K562 (cell line): ENCODE measurements at regions not wholly inside any gene's neighbourhood (a gene's known extent, or its start where the extent isn't known, plus 50 kb on each side); places are given as distances from the start of the nearest gene placed in this dataset.

Experiments
- ARID3B ChIP-seq: fragments of 250-450 bp; sonication (Bioruptor Pico); IDR thresholded peaks from 2 replicates; pipeline ENCODE4 v1.4.0; 2020; ENCODE audit warnings: borderline replicate concordance
- EWSR1 ChIP-seq: fragments of 450-650 bp; IDR thresholded peaks from 2 replicates; pipeline ENCODE4 v1.6.1; 2018; ENCODE audit warnings: borderline replicate concordance, mild to moderate bottlenecking, low read depth, moderate library complexity; ENCODE audit not compliant: partially characterized antibody
- HMBOX1 ChIP-seq: sonication (generic); IDR thresholded peaks from 2 replicates; pipeline ENCODE4 v1.6.1; 2016
- HOXB6 ChIP-seq: fragments of 250-450 bp; sonication (Bioruptor Pico); IDR thresholded peaks from 2 replicates; pipeline ENCODE4 v1.5.1; 2022; ENCODE audit warnings: mild to moderate bottlenecking, borderline replicate concordance
- IRF9 ChIP-seq: fragments of 450-650 bp; IDR thresholded peaks from 2 replicates; pipeline ENCODE4 v1.6.1; 2016; ENCODE audit warnings: missing biosample characterization, missing genetic modification characterization
- L3MBTL2 ChIP-seq: fragments of 450-650 bp; IDR thresholded peaks from 2 replicates; pipeline ENCODE4 v1.6.1; 2016; ENCODE audit warnings: mild to moderate bottlenecking, moderate library complexity
- MED1 ChIP-seq: sonication (generic); formaldehyde crosslinking; IDR thresholded peaks from 2 replicates; pipeline ENCODE4 v1.8.1; 2023; ENCODE audit warnings: missing genetic modification reagents, borderline replicate concordance
- MTA2 ChIP-seq: fragments of 450-650 bp; IDR thresholded peaks from 2 replicates; pipeline ENCODE4 v1.6.1; 2016; ENCODE audit warnings: low read depth
- MYC ChIP-seq, 2 experiments: fragments of 250-450 bp in 1 of 2; sonication (Bioruptor Pico) in 1 of 2; IDR thresholded peaks; 2 replicates each; pipeline versions ENCODE4 v1.5.1 to v1.6.1; 2012 to 2021; ENCODE audit warnings: low read depth in 2 of 2, borderline replicate concordance in 1 of 2, improper control_type of control experiment in 1 of 2, low read length in 1 of 2, mild to moderate bottlenecking in 1 of 2, moderate library complexity in 1 of 2
- NFE2 ChIP-seq: IDR thresholded peaks from 2 replicates; pipeline ENCODE4 v1.6.1; 2014; ENCODE audit warnings: antibody characterized with exemption, low read depth
- NFIC ChIP-seq: fragments of 450-650 bp; IDR thresholded peaks from 2 replicates; pipeline ENCODE4 v1.6.1; 2017; ENCODE audit warnings: mild to moderate bottlenecking, inconsistent platforms
- OTX1 ChIP-seq: fragments of 450-650 bp; formaldehyde crosslinking; IDR thresholded peaks from 2 replicates; pipeline ENCODE4 v1.4.0; 2022; ENCODE audit warnings: mild to moderate bottlenecking
- PREB ChIP-seq: sonication (generic); formaldehyde crosslinking; IDR thresholded peaks from 2 replicates; pipeline ENCODE4 v1.8.1; 2023; ENCODE audit warnings: mild to moderate bottlenecking, missing genetic modification reagents
- RCOR1 ChIP-seq, 2 experiments: IDR thresholded peaks; 2 replicates each; pipeline ENCODE4 v1.6.1; 2012; ENCODE audit warnings: low read depth in 2 of 2, low read length in 2 of 2, borderline replicate concordance in 1 of 2, improper control_type of control experiment in 1 of 2
- TEAD4 ChIP-seq, 2 experiments: sonication (generic) in 1 of 2; formaldehyde crosslinking in 1 of 2; IDR thresholded peaks; 2 replicates each; pipeline versions ENCODE4 v1.6.1 to v1.8.0; 2012 to 2022; ENCODE audit warnings: borderline replicate concordance in 1 of 2, inconsistent platforms in 1 of 2, low read length in 1 of 2, mild to moderate bottlenecking in 1 of 2, missing genetic modification reagents in 1 of 2
- TOE1 ChIP-seq, 2 experiments: fragments of 450-650 bp in 1 of 2; sonication (generic) in 1 of 2; formaldehyde crosslinking in 1 of 2; IDR thresholded peaks; 2 replicates each; pipeline versions ENCODE4 v1.7.1 to v1.8.0; 2016 to 2022; ENCODE audit warnings: borderline replicate concordance in 2 of 2, mild to moderate bottlenecking in 2 of 2, antibody characterized with exemption in 1 of 2, inconsistent platforms in 1 of 2, low read depth in 1 of 2, missing genetic modification reagents in 1 of 2, moderate library complexity in 1 of 2
- VEZF1 ChIP-seq: fragments of 200-800 bp; sonication (Bioruptor generic); IDR thresholded peaks from 2 replicates; pipeline ENCODE4 v1.6.1; 2017; ENCODE audit warnings: missing genetic modification characterization, missing compliant biosample characterization
- ZC3H11A ChIP-seq: IDR thresholded peaks from 2 replicates; pipeline ENCODE4 v1.6.1; 2012; ENCODE audit warnings: low read depth, low read length, improper control_type of control experiment
- ZKSCAN1 ChIP-seq: fragments of 150-350 bp; IDR thresholded peaks from 2 replicates; pipeline ENCODE4 v1.6.1; 2016; ENCODE audit warnings: low read depth, low read length
- ZNF174 ChIP-seq: fragments of 250-450 bp; sonication (Bioruptor Pico); IDR thresholded peaks from 2 replicates; pipeline ENCODE4 v1.4.0; 2020; ENCODE audit warnings: mild to moderate bottlenecking

GRCh38 chr16:85555719-85556455, 57.2 kb upstream of the GSE1 start (continued):
- TF ChIP-seq RCOR1 (IDR thresholded peaks at IDR 0.05; ENCODE audit: borderline replicate concordance in 1 of 2, low read depth in 2 of 2, low read length in 2 of 2) (0 out of 4 replicates have a peak, but pooled peaks of 1 of the 2 experiments have one; percentile 2), NFE2 (no peak), IRF9 (tag) (no peak), ARID3B (CRISPR knock-in tag) (no peak), OTX1 (CRISPR knock-in tag) (peak; percentile 61; the same call in 1 of the 2 replicates), MYC (IDR thresholded peaks at IDR 0.05; ENCODE audit: low read depth, low read length) (no peak; the same call in 1 of the 2 replicates), MYC (CRISPR knock-in tag; IDR thresholded peaks at IDR 0.05; ENCODE audit: borderline replicate concordance, low read depth) (no peak), TEAD4 (IDR thresholded peaks at IDR 0.05; ENCODE audit: low read length) (no peak), TEAD4 (CRISPR knock-in tag; IDR thresholded peaks at IDR 0.05; ENCODE audit: borderline replicate concordance) (no peak), TOE1 (IDR thresholded peaks at IDR 0.05; ENCODE audit: borderline replicate concordance) (no peak), TOE1 (CRISPR knock-in tag; IDR thresholded peaks at IDR 0.05; ENCODE audit: borderline replicate concordance, low read depth) (no peak), EWSR1 (no peak), ZNF174 (CRISPR knock-in tag) (no peak), MTA2 (no peak; the same call in 1 of the 2 replicates), HMBOX1 (no peak), MED1 (CRISPR knock-in tag) (no peak), PREB (CRISPR knock-in tag) (no peak), L3MBTL2 (no peak), VEZF1 (CRISPR knock-in tag) (no peak), ZKSCAN1 (no peak), HOXB6 (no peak), ZC3H11A (0 out of 2 replicates have a peak, but pooled peaks have one; percentile 34), NFIC (no peak)
